Activated T-cell treated with anti-CD3 and anti-CD28 coated beads for 24 hours (primary cell): ENCODE measurements at regions not wholly inside any gene's neighbourhood (a gene's known extent, or its start where the extent isn't known, plus 50 kb on each side); places are given as distances from the start of the nearest gene placed in this dataset.

Experiments used
- DNase-seq: peaks from one replicate; pipeline ENCODE4 v3.0.0-alpha.2; 2020; ENCODE audit warnings: low read depth

DNA sequence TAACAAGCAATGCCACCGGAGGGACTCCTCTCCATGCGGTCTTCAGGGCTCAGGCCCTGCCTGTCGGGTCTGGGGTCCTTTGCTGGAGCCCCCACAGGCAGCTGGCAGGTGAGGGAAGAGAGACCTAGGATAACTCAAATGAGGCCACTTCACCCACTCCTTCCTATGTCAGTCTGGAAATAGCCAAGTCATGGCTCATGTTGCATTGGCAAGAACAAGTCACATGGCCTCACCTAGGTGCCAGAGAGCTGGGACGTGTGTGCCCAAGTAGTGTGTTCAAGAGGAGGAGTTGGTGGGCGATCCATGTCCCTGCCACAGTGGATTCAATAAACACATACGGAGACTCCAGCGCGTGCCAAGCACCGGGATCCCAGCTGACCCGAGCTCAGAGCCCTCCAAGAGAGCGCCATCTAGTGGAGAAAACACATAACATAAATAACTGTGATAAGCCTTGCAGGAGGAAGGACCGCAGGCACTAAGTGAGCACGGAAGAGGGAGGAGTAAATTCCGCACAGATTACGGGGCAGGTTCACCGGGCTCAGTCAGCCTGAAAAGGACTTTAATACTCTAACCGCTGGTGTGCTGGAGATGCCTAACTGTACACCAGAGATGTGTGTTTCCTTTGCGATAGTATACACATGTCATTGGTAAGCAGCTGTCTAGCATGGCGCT lies 580.8 kb downstream of the CCDC171 start:
- DNase-seq = no peak

DNA sequence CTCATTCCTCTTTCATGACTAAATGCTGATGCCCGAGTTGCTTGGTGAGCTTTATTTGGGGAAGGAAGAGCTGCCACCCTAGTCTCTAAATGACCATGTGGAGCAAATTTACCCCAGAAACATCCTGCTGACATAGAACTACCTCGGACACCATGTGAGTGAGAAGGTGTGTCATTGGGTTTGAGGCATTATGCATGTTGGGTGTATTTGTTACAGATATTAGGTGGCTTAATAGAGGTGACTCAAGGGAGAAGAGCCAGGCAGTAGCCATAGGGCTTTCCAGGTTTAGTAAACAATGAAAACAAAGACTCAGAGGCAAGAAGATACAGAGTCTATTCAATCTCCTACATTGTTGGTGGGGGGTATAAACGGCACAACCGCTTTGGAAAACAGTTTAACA lies 581.5 kb downstream of the CCDC171 start:
- no peak for DNase-seq

DNA sequence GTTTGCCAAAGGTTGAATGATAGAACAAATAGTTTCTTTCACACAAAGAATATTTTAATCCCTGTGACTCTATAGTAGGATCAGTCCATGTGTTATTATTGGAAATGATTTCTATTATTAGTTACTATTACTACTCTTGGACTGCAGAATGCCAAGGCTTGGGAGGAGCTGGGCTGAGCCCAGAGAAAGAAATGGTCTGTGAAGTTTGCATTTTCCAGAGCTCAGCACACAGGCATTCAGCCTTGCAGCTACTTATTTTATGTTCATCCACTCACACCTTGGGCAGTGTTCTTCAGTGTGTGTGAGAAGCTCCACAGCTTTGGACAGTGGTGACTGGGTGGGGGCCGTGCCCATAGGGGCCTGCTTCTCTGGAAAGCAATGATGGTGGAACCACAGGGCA lies 583.1 kb downstream of the CCDC171 start:
- no peak for DNase-seq

DNA sequence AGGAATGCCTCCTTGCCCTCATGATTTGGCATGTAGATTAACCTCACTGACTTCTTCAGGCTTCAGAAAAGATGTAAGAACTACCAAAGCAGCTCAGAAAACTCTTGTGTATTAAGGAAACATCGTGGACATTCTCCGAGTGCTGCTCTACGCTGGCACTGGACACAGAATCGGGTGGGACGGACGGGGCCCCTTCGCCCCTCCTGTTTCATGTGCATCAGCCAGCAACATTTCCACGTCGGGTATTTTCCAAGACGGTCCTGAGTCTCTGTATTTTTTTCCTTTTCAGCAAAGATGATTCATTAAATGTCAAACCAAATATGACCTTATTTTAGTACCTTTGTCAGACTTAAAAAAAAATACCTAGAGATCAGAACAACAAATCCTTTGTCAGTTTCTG lies 583.6 kb downstream of the CCDC171 start:
- DNase-seq = no peak

DNA sequence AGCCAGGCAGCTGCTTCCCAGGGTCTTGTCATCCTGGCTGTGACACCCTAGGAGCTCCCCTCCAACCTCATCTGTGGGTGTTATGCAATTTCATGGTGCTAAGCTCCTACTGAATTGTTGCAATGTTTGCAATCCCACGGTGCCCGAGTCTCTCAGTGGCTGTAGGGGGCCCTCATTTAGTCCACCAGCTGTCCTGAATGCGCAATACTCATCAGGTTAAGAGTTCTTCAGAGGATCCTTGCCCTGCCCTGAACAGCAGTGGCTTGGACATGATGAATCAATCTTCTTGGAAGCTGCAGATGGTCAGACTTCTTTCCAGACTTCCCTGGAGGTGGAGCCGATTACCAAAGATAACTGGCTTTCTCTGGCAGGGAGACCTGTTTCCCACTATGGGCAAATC lies 584.1 kb downstream of the CCDC171 start:
- DNase-seq = no peak

DNA sequence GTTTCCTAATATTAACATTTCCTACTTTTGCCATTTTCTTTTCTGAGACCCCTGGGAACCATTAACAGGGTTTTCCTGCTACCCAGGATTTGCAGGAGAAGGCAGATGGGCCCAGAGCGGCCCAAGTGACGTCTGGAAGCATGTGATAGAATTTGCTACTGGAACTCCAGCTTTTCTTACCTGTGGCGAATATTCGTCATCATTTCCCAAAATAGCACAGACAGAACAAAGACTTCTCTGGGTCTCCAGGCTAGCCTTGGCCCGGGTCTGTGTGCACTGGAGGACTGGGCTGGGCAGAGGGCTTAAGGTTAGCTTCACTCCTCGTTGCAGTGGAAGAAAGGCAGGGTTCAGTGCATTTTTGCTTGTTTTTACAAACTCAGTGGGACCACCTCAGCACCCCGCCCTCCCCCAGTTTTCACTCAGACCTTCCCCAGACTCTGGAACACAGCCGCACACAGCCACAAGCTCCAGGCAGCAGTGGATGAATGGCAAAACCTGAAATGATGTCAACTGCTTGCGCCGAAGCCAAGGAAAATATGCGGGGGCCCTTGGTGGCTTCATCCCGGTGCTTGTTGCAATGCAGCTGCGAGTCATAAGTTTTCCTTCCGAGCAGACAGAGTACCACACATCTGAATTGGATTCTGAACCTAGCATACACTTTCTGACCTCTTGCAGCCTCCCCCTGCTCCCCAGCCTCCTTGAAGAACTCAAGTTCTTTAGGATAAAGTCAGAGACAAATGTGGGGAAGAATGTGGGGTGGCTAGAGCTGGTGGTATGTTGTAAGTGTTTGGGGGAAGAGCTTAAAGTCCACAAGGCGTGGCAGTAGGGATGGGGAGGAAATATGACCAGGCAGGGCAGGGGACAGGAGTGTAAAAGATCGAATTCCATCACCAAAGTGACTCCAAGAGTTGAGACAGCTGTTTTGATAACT lies 586.0 kb downstream of the CCDC171 start:
- no peak for DNase-seq

DNA sequence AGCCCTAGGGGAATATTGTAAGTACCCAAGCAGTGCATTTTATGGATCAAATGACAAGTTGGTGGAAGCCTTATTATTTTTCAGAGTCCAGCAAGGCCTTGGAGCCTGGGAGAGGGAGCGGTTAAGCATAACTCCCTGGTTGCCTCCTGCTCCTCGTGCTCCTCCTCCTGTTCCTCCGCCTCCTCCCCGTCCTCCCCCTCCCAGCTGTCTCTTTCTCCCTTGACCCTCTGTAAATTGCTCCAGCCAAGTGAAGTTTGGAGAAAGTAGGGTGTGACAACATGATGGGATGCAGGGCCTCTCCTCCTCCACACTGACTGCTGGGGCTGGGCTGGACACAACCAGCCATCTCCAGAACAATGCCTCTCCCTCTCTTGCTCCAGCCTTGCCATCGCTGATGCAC lies 586.9 kb downstream of the CCDC171 start:
- DNase-seq = no peak

DNA sequence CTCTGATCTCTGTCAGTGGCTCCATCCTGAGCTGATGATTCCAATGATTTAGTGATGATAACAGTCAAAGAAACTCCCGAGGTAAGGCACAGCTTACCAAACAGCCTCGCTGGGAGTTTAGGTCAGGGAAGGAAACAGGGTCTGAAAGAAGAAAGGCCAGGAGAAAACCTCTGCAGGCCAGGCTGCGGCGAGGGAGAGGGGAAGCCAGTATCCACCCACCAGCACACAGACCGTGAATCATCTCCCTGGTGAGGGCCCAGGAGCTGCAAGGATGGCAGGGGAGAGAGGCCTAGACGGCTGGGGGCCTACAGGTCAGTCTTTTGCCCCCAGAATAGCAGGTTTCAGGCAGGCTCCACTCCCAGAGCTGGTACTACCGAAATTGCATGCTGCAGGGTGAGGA lies 590.5 kb downstream of the CCDC171 start:
- DNase-seq = no peak

DNA sequence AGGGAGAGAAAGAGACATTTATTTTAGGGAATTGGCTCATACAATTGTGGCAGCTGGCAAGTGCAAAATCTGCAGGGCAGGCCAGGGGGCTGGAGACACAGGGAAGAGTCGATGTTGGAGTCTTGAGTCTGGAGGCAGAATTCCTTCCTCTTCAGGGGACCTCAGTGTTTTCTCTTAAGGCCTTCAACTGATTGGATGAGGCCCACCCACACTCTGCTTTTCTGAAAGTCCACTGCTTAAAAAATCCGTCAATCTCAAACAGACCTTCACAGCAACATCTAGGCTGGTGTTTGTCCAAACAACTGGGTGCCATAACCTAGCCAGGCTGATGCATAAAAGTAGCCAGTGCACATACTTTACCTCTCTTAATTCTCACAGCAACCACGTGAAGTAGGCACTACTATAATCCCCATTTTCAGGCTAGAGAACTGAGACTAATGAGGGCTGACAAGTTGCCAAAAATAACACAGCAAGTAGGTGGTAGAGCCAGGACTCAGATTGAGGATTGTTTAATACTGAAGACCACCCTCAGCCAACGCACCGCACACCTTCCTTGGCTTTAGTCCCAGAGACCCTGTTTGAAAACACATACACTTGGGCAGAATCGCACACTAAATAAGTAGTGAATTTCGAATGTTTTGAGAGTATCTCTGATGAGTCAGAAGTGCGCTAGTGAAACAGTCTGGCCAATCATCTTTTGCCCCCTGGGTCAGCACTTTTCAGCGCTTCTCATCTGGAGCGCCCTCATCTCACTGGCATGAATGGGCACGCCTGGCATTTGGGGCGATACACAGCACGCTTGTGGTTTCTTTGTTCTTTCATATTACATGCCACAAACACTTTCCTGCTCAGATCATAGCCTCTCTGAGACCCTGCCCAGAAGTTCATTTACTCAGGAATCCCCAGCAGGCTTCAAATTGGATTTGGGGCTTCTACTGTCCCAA lies 591.4 kb downstream of the CCDC171 start:
- no peak for DNase-seq

DNA sequence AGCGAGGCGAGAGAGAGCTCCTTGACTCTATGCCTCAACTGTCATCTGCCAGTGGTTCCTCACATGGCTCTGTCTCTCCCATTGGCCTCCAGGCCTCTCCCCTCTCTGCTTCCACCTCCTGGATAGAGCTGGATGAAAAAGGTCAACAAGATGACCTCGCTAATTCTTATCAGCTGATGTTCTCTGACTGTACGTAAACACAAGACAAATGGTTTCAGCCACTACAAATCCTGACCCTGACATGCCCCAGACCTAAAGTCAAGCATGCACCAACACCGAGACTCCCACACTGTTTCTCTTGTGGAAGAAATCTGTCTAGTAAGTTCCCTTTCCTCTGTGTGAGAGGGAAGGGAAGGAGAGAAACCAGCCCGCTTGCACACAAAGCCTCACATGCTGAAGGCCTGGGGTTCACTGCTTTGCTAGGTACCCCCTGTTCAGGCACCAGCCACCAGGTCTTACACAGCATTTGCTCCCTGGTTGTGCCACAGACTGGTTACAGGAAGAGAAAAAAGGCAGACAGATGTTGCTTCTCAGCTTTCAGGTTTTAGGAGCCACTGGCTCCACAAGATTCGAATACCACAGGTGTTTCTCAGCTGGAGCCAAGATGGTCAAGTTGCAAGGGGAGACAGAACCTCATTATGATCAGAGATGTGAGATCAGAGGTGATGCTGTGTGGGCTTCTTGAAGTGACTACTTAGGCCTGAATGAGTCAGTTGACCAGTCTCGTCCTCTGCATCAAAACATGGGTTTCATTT lies 592.5 kb downstream of the CCDC171 start:
- DNase-seq = no peak

DNA sequence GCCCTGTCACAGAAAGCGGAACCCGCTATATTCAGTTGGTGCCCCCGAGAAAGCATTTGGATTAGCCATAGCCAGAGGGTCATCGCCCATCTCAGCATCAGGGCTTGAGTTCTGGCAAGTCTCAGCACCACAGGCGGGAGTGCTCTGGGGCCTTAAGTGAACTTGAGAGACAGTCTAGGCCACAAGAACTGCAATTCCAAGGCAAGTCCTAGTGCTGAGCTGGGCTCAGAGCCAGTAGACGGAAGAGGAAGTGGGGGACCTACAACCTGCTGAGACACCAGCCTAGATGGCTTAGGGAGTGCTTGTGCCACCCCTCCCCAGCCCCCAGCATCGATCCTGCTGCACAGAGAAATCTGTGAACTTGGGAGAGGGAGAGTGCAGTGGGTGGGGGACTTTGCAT lies 594.9 kb downstream of the CCDC171 start:
- DNase-seq = no peak

DNA sequence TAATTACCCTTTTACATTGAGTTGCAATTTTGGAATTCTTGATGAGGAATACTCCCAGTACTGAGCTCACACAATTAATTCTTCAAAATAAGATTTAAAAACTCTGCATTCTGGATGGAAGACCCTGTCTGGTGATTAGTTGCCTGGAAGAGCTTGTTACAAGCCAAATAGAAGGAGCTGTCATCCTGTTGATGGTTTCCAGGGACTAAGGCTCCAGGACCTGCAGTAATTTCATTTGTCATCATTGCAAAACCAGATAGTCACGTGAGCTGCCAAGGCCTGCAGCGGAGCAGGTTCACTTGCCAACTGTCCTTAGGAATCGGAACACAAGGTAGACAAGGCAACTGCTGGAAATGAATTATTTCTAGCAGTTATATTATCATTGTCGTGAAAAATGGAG lies 597.7 kb downstream of the CCDC171 start:
- DNase-seq = no peak

DNA sequence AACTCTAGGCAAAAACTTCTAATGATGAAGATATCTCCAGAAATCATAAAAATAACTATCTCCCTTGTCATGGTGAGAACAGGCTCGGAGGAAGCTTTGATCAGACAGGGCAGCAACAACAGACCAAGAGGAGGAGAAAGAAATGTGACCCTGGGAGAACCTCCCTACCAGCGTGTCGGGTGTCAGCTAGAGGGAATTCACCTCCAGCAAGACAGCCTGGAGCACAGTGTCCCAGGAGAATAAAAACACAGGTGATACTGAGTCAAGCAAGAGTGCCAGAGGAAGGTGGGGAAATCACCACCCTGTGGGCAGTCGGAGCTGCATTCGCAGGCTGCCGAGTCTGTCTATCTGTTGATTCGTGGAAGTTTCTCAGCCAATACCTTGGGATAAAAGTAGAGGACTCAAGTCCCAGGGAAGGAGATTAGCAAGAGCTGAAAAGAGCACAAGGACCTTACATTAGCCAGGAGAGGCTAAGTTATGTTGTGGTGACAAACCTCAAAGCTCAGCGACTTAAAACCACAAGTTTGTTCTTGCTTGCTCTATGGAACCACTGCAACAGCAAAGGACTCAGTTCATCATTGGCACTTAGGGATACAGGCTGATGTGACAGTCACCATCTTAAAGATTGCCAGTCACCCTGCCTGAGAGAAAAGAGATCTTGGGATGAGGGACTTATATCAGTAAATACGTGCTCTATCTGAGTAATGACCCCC lies 598.3 kb downstream of the CCDC171 start:
- DNase-seq = no peak

DNA sequence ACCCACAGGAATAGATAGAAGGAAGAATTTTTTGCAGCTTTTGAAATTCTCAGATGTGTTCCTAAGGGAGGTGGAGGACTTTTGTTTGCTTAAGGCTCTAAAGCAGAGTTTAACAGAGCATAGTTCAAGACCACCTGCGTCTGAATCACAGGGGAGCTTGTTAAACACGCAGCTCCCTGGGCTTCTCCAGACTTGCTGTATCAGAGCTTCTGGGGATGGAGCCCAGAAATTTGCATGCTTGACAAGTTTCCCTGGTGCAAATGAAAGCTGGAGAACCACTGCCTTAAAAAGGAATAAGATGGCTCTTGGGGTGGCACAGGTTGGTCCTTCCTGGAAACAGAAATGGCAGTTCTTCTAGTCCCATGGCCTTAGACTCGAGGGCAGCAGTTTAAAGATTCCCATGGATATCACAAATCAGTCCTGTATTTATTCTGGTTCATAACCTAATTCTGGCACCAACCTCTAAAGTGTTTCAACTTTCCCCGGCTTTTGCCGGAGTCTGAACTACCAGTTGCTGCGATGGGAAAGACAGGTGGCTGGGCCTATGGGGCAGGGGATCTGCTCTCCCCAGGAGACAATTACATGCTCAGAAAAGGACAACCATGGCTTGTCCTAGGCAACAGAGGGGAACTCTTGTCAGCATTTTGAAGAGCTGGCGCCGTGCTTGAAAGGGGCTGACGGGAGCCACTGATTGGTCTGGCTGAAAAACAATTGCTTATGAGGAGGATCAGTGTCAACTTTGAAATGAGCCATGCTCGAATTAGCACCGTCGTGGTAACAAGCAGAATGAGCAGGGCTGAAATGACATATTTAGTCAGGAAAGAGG lies 599.6 kb downstream of the CCDC171 start:
- no peak for DNase-seq

DNA sequence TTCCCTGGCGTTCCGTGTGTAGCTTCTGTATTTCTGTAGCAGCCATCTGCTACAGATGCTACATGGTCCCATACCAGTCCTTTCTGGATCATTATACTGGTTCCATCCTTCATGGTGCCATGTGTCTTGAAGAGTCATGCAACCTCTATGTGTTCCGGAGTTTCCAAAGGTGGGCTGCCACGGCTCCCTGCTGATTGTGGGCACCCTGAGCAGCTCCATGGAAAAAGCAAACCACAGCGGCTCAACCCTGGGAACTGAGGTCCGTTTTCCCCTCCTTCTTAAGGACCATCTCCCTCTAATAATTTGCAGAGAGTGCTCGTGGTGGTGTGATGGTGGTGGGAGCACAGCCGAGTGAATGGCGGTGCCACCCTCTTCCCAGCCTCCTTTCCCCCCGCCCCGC lies 600.4 kb downstream of the CCDC171 start:
- no peak for DNase-seq

DNA sequence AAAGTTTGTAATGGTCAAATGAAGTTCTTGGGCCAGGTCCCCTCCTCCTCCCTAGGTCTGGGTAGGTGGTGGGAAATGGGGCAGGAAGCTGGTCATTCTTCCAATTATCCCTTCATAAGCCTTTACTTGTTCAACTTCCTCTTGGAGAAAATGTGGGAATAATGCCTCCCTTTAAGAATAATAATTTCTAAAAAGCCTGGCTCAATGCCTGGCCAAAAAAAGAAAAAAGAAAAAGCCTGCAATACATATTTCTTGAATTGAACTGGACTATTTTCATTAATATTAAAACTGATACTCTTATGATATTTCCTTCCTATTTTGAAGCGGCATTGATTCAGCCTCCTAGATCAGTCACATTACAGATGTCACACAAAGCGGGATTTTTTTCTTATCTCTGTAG lies 600.9 kb downstream of the CCDC171 start:
- no peak for DNase-seq

DNA sequence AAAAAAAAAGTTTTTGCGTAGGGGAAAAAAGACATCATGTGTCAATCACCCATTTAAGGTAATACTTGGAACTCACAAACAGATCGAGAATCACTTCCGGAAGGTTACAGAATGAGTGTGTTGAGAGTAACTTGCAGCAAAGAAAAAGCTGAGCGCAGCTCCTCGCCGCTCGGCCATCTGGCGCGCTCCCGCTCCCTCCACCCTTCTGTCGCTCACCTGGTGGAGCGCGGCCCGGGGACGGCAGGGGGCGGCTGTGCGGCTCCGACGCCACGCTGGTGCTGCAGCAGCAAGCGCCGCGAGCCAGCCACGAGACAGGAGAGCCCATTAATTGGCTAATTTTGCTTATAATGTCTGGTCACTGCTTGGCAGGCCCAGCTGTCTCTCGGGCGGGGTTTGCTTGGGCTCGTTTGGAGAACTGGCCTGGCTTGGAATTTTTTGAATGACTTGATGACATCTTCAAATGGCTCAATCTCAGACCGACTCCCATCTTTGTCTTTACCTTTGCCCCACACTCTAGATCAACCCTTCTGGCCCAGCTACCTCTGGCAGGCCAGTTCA lies 601.8 kb downstream of the CCDC171 start:
- peak; percentile 15 for DNase-seq

DNA sequence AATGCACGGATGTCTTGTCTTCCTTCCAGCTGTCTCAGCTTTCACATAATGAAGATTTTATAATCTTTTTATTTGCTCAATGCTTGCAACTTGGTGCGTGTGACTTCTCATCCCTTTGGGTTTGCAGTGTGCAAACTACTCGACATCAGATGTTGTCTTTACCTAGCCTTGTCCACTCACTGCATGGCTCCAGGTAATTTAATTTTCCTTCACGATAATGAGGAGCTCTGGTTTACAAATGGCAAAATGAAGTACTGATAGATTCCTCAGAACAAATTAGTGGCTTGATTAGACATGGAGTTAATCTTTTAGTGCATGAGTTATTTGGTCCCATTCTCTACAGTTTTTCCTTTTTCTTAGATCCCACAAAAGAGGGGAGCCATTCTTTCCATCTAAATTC lies 603.0 kb downstream of the CCDC171 start:
- DNase-seq = no peak

DNA sequence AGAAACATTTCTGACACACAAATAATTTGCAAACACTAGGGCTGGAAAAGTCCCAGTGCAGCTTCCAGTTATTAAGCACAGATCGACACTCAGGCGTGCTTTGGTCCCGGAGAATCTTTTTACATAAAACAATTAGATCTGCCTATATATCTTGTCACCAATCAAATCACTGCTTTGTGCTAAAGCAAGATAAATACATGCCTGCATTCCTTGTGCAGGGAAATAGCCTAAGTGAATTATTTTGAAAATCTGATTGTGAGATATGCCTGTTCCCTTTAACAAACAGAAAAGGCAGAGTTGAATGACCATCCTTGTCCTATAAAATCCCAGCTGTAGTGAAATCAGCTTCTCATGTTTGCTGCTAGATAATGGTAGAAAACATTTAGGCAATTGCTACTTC lies 604.4 kb downstream of the CCDC171 start:
- DNase-seq = no peak

DNA sequence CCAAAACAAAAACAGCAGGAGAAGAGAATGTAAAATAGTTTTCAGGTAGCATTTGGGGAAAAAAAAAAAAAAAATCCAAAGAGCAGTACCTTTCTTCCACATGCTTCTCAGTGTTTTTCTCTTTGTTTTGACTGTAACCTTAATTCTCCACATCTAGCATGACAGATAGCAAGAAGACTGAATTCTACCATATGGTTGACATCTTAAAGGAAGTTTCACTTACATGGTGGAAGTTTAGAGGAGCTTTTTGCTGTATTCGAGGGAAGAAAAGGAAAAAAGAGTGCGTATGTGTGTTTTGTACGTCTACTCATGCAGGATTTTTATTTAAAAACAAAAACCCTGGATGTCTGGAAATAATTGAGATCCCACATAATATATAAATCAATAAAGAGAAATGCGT lies 604.8 kb downstream of the CCDC171 start:
- no peak for DNase-seq
